ENCODE measurements at regions not wholly inside any gene's neighbourhood (a gene's known extent, or its start where the extent isn't known, plus 50 kb on each side); places are given as distances from the start of the nearest gene placed in this dataset.

DNA sequence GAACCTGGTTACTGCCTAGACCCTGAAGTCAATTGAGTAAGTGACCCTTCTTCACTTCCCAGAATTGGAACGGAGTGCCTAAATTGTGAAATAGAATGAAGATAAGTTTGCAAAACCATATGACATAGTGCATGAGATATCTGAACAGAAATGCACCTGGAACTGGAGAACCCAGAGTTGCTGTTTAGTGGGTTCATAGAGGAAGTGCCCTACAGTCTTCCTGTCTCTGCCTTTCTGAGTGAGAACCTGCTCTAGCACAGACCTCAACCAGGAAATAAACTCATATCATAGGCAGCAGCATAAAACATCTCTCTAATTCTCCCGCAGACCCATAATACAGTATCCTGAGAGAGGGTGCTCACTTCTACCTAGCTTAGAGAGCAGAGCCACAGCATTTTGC lies 82.9 kb downstream of the EOMES start:
- TF ChIP-seq, protein P1, sequence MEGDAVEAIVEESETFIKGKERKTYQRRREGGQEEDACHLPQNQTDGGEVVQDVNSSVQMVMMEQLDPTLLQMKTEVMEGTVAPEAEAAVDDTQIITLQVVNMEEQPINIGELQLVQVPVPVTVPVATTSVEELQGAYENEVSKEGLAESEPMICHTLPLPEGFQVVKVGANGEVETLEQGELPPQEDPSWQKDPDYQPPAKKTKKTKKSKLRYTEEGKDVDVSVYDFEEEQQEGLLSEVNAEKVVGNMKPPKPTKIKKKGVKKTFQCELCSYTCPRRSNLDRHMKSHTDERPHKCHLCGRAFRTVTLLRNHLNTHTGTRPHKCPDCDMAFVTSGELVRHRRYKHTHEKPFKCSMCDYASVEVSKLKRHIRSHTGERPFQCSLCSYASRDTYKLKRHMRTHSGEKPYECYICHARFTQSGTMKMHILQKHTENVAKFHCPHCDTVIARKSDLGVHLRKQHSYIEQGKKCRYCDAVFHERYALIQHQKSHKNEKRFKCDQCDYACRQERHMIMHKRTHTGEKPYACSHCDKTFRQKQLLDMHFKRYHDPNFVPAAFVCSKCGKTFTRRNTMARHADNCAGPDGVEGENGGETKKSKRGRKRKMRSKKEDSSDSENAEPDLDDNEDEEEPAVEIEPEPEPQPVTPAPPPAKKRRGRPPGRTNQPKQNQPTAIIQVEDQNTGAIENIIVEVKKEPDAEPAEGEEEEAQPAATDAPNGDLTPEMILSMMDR (IDR thresholded peaks at IDR 0.05; ENCODE audit: insufficient read depth, low read depth, low read length), result no peak
- no peak for TF ChIP-seq EZH2 (IDR thresholded peaks at IDR 0.05; ENCODE audit: insufficient read depth, low read length)

All from astrocyte (in vitro differentiated cells and primary cell).